ENCODE measurements at regions not wholly inside any gene's neighbourhood (a gene's known extent, or its start where the extent isn't known, plus 50 kb on each side); places are given as distances from the start of the nearest gene placed in this dataset.

DNA sequence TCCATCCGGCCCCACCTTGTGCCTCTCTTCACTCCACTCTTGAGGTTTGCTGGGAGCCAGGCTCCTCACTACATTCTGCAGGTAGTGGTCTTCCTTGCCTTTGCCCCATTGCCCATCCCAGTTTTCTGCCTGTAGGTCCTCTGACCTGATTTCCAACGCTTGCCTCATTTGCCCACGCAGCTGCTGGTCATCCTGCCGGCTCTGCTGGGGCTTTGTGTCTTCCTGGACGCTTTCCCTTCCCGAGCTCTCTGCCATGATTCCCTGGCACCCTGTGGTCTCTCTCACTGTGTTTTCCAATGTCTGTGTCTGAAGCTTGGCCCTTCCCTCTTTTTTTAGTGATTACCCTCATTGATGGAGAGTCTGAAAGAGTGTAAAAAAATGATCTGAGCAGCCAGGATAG, 451.6 kb downstream of the UTRN start:
- DNase-seq, result no peak

DNA sequence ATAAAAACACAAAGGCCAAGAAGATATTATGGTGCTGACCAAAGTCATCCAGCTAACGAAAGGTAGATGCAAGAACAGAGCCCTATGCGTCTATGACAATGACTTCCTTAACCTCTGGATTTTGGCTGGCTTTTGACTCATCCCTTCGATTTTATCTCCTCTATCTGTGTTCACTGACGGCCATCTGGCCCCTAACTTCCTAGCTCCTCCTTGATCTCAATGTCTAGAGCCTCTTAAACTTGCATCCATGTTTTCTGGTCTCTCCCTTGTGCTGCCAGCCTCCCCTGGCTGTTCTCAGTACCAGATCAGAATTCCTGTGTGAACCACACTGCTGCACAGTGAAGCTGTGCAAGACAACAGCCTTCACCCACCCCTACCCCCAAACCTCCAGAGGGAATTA, 452.9 kb downstream of the UTRN start:
- DNase-seq, result no peak

DNA sequence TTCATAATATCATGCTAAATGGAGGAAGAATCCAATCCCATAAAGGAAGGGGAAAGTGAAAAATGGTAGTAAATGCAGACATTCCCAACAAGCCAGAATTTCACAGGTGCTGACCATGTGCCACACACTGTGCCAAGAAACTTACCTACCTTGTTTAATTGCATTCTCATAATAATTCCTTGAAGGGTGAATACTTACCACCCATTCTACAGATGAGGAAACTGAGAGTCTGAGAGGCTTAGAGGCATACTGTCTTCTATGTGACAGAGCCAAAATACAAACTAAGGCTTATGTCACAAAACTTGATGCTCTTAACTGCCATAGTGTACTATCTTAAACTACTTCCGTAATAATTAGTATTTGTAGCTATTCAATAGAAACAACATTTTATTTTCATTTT, 454.7 kb downstream of the UTRN start:
- DNase-seq, result no peak

DNA sequence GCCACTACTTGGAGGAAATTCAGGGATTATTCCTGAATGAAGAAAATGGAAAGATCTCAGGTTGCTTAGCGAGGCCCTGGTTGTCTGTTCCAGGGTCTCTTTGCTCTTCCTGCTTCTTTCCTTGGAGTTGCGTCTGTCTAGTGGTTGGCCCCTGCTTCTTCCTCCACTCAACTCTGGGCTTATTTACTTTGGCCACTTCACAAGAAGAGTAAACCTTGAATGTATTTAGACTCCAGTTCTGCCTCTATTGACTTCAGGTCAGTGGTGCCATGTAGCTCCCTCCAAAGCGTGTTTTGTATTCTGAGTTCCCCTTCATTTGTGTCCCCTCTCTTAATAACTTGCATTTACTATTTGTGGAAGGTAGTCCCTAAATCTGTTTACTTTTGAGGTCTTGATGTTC, 456.5 kb downstream of the UTRN start:
- DNase-seq, result no peak

DNA sequence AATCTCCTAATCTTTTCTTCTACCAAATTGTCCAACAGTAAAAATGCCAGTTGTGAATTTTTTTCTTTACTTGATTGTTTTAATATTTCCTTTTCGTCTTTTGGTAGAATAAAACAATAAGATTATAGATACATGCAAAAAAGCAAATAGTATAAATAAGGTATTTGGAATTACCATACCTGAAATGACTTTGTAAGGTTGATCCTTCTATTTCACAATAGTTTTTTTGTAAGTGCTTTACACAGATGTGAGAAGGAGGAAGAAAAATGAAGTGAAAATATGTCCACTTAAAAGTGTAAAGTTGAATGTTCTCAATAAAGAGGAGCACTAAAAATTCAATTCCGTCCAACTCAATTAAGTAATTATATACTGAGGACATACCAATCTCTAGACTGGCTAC, 457.6 kb downstream of the UTRN start:
- no peak for DNase-seq

DNA sequence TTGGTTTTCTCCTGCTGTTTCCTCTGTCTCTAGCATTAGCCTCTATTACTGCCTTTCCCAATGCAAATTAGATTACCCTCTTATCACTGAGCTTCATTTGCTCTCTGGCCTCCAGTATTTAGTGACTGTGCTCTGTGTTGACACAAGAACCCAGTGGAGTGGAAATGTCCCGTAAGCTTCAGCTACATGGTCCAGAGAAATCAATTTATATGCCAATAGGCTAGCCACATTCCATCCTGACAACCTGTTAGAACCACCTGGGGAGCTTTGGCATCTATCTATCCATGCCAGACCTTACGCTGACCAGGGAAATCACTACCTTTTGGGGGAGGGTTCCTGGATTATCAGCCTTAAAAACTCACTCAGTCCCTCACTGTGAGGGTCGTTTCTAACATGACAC, 459.6 kb downstream of the UTRN start:
- DNase-seq, result no peak

DNA sequence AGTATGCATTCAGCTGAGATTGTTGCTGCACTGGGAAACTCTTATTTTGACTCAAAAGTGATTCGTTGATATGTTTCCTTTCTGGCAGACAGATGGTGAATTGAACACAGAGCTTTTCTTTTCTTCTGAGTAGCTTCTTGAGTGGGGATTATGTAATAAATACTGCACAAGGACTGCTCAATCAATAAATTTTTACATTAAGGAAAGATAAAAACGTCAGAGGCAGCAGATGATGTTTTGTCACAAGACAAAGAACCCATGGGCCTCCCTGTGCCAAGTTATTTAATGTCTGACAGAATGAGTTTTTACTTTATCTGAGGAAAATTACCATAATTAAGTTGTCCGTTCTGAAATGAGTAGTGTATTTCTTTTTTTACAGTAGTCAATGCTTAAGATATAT, 460.3 kb downstream of the UTRN start:
- DNase-seq, result no peak

DNA sequence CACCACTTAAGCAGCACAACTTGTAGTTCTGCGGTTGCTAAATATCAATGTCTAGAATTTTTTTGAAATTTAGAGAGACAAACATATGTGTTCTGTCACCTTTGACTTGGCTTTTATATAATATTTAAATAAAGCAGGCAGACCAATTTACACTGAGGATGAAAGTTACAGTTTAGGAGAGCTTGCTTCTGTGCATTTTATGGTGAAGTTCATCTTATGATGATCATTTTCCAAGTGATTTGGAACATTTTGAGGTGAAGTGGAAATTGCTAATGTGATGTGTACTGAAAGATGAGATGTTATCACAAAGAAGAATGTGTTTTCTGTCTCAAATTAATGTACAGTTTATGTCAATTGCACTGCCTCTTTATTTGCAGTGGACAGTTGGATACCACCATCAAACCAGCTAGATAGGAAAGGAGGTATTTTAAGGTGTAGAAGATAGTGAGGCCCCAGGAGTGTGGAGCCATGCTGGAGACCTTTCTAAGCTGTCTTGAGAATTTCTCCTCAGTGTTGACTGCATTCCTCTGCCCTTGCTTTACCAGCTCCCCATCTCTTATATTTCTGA, 461.9 kb downstream of the UTRN start:
- no peak for DNase-seq

DNA sequence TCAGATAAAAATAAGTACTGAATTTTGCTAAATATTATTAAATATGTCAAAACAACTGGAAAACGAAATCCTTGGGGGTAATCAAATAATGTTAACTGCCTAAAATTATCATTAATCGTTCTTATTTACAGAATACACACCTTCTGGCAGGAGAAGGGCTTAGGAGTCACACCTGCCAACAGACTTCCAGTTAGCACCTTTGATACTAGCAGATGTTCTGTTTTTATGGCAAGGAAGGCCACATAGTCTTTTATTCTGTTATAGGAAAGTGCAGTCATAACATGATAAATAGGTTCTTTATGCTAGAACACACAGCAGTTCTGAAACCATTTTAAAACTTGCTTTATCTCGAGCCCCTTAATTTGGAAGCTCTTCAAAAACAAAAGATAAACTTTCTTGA, 464.1 kb downstream of the UTRN start:
- DNase-seq, result no peak

DNA sequence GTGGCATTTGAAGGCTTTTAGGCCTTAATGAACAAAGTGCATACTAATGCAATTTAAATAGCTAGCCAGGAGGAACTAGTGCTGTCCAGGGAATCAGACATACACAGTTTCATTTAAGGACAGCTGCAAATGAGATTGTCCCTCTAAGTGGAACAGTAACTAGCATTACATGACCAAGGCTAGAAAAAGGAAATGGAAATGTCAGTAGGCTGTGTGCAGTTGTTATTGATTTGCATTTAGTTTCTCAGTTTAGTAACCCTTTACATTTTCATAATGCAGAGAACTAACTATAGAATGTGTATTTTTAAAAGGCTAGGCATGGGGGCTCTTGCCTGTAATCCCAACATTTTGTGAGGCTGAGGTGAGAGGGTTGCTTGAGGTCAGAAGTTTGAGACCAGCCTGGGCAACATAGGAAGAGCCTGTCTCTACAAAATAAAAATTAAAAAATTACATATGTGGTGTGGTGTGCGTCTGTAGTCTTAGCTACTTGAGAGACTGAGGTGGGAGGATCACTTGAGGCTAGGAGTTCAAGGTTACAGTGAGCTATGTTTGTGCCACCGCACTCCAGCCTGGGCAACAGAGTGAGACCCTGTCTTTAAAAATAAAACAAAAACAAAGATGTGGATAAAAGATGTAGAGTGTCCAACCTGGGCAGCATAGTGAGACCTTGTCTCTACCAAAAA, 468.0 kb downstream of the UTRN start:
- DNase-seq, result no peak

DNA sequence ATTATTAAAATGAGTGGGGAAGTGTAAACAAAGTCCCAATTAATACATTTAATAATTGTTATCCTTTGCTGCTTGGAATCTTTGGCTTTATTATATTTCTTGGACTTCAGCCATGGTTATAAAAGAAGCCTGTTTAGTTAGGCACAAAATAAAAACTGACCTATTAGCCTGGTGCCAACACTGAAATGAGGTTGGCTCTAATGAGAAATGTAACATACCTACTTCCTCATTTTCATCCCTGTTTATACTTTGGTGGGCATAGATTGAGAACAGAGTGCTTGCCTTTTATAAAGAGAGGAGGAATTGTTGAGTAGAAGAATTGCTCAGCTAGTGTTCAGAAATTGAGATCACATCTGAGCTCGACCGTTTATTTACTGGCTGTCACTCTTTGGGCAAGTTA, 471.3 kb downstream of the UTRN start:
- DNase-seq, result no peak

DNA sequence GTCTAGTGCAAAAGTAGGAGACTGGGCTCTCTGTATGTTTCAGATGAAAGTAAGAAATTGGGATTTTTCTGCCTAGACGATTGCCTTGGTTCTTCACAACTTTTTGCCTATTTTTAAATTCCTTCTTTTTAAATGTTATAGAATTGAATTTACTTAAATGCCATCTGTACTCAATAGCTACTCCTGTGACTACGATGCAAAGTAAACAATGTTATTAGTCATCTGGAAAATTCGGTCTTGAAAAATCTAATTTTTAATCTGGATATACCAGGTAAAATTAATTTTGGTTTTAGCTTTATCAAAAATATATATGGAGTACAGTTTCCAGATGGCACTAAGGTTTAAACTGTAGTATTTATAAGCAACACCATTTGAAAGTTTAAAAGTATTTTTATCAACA, 472.2 kb downstream of the UTRN start:
- no peak for DNase-seq

DNA sequence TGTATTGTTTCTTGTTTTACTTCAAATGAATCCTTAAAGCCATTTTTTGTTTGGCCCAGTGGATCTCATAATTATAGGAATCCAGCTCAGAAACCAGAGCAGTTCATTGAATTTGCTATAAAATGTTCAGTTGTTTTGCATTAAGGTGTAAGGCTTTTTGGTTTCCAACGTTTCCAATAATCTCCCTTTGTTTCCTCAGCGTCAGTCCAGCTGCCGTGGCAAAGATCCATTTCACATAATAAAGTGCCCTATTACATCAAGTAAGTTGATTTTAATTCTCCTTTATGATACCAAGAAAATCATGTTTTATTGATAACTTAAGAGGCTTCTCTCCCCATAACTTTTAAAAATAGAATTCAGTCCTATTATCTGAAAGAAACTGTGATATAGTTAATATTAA, 472.6 kb downstream of the UTRN start:
- DNase-seq, result no peak

DNA sequence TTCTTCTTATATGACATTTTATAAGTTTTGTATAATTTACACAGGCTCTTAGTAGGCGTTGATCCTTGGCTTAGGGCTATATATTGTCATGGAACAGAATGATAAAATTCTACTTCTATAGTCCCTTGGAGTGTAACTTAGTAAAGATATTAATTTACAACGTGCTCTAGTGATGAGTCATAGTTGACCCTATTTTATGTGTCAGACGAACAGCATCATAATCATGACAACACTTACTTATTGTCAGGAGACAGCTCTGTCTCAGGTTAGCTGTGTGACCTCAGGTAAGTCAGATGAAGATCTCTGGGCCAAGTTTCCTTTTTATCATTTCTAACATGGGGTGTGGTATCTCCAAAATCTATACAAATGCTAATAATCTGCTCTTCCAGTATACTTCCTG, 473.5 kb downstream of the UTRN start:
- DNase-seq, result peak in 1 of 5 experiments; percentile 41

DNA sequence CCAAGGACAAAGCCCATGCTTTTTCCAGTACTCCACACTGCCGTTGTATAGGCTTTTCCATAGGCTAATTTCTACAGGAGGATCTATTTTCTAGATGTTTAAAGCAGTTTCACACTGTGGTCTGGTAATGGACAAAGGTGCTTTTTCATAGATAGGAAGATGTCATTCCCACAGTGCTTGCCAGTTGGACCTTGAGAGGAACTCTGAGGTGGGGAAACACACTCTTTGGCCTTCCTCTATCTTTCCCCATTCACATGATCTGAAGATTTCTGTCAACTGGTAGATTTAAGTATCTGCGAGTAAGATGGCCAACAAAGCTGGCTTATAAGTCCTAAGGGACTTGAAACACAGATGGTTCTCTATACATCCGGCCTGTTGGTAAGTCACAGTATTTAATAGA, 477.3 kb downstream of the UTRN start:
- DNase-seq, result no peak

DNA sequence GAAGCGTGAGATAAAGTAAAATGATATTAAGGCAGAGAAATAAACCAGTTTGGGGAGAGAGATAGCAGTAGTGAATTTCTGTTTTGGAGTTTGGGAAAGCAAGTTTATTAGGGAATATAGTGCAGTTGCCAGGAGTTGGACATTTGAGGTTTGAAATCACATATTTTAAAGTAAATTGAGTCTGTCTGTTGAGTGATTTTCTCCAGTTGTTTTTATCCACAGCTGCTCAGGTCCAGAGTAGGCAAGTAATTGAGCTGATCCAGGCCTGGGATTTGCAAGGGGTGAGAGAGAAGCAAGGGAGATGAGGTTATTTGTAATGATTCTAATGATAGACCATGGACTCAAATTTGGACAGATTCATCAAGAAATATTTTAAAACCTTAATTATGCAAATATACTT, 481.9 kb downstream of the UTRN start:
- DNase-seq, result no peak

DNA sequence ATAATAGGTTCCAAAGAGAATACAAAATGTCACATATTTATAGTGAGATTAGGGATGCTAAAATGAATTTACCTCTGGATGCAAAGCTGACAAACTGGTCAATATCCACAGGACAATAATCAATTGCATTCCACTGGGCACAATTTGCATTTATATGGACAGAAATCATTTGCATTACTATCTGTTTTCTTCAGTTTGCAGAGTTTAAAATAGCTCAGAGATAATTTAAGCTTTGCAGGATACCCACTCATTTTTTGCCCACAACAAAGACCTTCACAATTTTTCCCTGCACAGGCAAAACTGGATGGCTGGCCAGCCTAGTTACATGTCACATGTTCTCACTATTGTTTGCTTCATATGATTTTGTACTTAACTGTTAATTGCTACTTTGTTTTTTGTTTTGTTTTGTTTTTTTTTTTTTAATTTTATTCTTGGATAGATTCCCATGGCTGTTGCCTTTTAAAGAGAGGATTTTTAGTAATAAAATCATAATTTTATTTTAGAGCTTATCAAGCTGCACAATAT, 483.5 kb downstream of the UTRN start:
- no peak for DNase-seq

DNA sequence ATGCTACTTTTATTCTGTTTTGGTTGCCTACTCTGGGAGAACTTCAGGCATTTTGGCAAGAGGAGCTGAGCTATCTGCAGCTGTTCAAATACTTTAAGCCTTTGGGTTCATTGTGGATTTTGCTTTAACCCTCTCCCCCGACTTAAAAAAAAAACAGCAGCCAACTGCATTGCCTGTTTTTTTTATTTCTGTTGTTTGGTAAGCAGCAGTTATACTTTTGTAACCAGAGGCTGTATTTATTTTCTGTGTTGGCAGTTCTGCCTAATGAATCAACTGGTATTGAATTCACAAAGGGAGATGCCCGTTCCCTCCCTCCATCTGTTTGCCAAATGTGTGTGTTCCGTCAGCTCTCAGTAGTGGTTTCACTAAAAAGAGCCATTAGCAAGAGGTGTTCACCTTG, 484.0 kb downstream of the UTRN start:
- no peak for DNase-seq

DNA sequence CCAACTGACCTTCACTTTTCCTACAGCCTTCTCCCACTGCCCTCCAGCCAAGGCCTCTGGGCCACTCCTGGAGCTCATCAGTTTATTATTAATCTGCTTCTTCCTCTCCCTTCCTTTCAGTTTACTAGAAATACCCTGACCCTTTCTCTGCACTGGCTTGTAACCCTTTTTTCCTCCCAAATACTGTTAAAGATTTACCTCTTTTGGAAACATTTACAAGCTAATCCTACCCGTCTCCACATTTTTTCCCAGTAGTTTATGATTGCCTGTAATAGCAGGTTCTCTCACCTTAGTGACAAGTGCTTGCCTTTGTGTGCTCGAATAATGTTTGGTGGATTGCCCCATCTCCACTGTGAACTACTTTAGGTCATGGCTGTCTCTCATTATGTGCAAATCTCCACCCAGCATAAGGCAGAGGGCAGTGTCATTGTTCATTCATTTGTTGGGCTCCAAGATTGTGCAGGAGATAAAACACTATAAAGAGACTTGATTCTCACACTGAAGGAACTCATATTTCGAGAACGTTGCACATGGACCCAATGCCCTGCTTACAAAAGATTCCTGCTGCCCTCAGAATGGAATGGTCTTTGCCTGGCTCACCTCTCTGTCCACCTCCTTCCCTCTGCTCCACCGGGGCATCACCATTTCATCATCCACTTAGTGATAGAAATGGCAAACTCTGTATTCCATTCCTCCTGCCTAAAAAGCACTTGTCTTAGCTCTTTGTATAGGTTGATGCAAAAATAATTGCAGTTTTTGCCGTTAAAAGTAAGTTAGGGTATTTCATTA, 491.1 kb downstream of the UTRN start:
- no peak for DNase-seq

DNA sequence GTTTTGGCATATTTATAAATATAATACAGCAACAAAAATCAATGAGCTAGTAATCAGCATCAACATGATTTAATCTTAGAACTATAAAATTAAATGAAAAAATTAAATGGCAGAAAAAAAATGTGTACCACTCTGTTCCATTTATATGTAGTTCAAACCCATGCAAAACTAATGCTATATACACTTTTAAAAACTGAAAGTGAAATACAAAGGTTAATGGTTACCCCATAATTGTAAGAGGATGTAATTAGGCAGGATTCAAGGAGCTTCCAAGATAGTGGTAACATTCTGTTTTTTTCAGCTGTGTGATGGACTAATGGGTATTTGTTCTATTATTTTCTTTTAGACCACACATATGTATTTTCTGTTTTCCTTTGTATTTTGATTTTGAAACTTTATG, 492.1 kb downstream of the UTRN start:
- no peak for DNase-seq

DNA sequence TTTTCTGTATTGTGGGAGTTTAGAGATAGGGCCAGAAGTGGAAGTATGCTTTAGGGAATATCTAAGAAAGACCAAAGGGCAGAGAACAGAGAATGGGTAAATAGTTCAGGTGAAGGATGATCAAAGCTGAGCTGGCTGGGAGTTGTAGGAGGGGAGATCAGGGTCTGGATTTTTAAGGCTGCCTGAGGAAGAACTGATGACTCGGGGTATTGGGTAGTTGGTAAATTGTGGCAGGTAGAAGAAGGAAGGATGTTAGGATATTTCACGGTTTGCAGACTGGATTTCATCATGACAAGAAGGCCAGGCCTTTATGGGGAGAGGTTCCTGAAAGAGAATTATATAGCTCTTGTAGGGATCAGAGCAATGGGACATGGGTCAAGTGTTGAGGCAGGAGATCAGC, 492.9 kb downstream of the UTRN start:
- no peak for DNase-seq

DNA sequence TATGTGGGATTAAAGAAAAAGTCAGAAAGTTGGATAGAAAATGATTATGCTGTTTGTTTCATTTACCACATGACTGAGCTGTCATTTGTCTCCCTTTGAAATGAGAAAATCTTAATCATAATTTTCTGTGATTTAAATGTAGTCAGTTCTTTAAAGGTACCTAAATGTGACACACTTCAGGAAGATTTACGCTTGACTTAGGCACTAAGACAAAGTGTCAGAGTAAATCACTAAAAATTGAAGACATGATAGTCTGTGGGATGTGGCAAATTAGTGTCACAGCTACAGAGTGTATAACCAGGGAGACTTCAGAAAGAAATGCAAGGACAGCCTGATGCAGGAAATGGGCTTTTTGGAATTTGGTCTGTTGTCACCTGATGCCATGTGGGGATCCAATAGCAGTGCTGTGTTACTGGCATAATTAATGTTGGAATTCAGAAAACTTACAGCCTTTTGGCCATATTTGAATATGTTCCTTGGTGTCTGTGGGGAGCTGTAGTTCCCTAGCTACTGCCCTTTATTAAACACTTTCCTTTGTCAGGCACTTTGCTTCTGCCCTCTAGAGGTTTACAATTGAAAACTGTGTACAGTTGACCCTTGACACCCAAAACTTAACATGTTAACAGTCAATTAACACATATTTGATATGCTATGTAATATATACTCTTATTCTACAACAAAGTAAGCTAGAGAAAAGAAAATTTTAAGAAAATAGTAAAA, 493.8 kb downstream of the UTRN start:
- peak in 1 of 5 experiments; percentile 1 for DNase-seq

DNA sequence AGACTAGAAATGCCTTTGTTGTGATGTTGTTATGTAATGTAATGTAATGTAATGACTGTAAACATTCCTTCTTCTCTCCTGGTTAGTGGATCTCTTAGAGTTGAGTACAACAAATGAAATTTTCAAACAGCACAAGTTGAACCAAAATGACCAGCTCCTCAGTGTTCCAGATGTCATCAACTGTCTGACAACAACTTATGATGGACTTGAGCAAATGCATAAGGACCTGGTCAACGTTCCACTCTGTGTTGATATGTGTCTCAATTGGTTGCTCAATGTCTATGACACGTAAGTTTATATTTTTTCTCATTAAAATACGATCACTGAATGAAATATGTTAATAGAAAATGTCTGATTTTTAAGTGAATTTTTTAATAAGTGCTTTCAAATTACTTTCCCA, 496.7 kb downstream of the UTRN start:
- no peak for DNase-seq
